OCI-LY1 (cell line): ENCODE measurements at regions not wholly inside any gene's neighbourhood (a gene's known extent, or its start where the extent isn't known, plus 50 kb on each side); places are given as distances from the start of the nearest gene placed in this dataset.

Experiments
- H2AFZ ChIP-seq: fragments of 200-600 bp; sonication (generic), shearing (Covaris generic); 2 replicates; pipeline ENCODE4 v1.6.0; 2014; ENCODE audit warnings: antibody characterized with exemption, mild to moderate bottlenecking, low read length
- H3F3A ChIP-seq: fragments of 200-600 bp; sonication (generic), shearing (Covaris generic); 2 replicates; pipeline ENCODE4 v1.6.0; 2014; ENCODE audit warnings: mild to moderate bottlenecking, antibody characterized with exemption, low read length, moderate library complexity; ENCODE audit not compliant: insufficient read depth
- H3K27ac ChIP-seq: fragments of 200-600 bp; sonication (generic); 2 replicates; pipeline ENCODE4 v1.5.1; 2014; ENCODE audit warnings: low read length, mixed run types, mild to moderate bottlenecking, low read depth; ENCODE audit not compliant: poor library complexity, severe bottlenecking
- H3K27me3 ChIP-seq: fragments of 200-600 bp; sonication (generic); 2 replicates; pipeline ENCODE4 v1.6.0; 2014; ENCODE audit warnings: antibody characterized with exemption, mild to moderate bottlenecking, low read length, moderate library complexity; ENCODE audit not compliant: insufficient read depth
- H3K36me3 ChIP-seq: fragments of 200-600 bp; sonication (generic); 2 replicates; pipeline ENCODE4 v1.6.1; 2014; ENCODE audit warnings: mild to moderate bottlenecking, antibody characterized with exemption, low read length, moderate library complexity, mixed read lengths; ENCODE audit not compliant: insufficient read depth
- H3K4me1 ChIP-seq: fragments of 200-600 bp; sonication (generic); 2 replicates; pipeline ENCODE4 v1.5.1; 2014; ENCODE audit warnings: mild to moderate bottlenecking, low read length, moderate library complexity; ENCODE audit not compliant: insufficient read depth, severe bottlenecking
- H3K4me2 ChIP-seq: fragments of 200-600 bp; sonication (generic), shearing (Covaris generic); 2 replicates; pipeline ENCODE4 v1.6.1; 2014; ENCODE audit warnings: low read length
- H3K4me3 ChIP-seq: fragments of 200-600 bp; sonication (generic); 2 replicates; pipeline ENCODE4 v1.5.1; 2014; ENCODE audit warnings: low read length, low read depth, mild to moderate bottlenecking, mixed read lengths; ENCODE audit not compliant: poor library complexity, severe bottlenecking
- H3K79me2 ChIP-seq: fragments of 200-600 bp; shearing (Covaris generic); 2 replicates; pipeline ENCODE4 v1.6.1; 2016; ENCODE audit warnings: mixed run types, low read length, mixed read lengths; ENCODE audit not compliant: insufficient read depth
- H3K9ac ChIP-seq: fragments of 200-600 bp; sonication (generic), shearing (Covaris generic); 2 replicates; pipeline ENCODE4 v1.6.1; 2014; ENCODE audit warnings: mild to moderate bottlenecking, low read length, mixed read lengths
- H3K9me2 ChIP-seq: fragments of 200-600 bp; sonication (generic), shearing (Covaris generic); 2 replicates; pipeline ENCODE4 v1.6.1; 2014; ENCODE audit warnings: low read depth, mild to moderate bottlenecking, low read length, mixed read lengths
- H3K9me3 ChIP-seq: fragments of 200-600 bp; shearing (Covaris generic); 2 replicates; pipeline ENCODE4 v1.6.1; 2014; ENCODE audit warnings: low read length, mixed read lengths
- H4K20me1 ChIP-seq: fragments of 200-600 bp; sonication (generic), shearing (Covaris generic); 2 replicates; pipeline ENCODE4 v1.6.0; 2016; ENCODE audit warnings: mild to moderate bottlenecking, low read length; ENCODE audit not compliant: insufficient read depth
- EZH2 ChIP-seq: fragments of 200-600 bp; sonication (generic), shearing (Covaris generic); IDR thresholded peaks from 2 replicates; pipeline ENCODE4 v1.8.0; 2017; ENCODE audit warnings: borderline replicate concordance, mixed run types, mild to moderate bottlenecking, antibody characterized with exemption, low read length, moderate library complexity, mixed read lengths
- TF ChIP-seq, protein P1 (sequence below): fragments of 200-600 bp; sonication (generic), shearing (Covaris generic); IDR thresholded peaks from 2 replicates; pipeline ENCODE4 v1.5.1; 2017; ENCODE audit warnings: mild to moderate bottlenecking, antibody characterized with exemption, low read length, moderate library complexity, mixed read lengths

- Histone ChIP-seq H2AFZ (no peak overlapping the region), H3K27ac (no peak overlapping the region), H3F3A (no peaks in the 10 kb centered on the region), H3K79me2 (no peaks in the 10 kb centered on the region), H4K20me1 (no peaks in the 10 kb centered on the region), H3K9me2 (no peaks in the 10 kb centered on the region), H3K36me3 (no peaks in the 10 kb centered on the region), H3K4me3 (no peak overlapping the region), H3K9ac (no peak overlapping the region), H3K9me3 (no peaks in the 10 kb centered on the region), H3K27me3 (no peaks in the 10 kb centered on the region), H3K4me2 (no peak overlapping the region), H3K4me1 (no peaks in the 10 kb centered on the region)
- TF ChIP-seq EZH2, result no peak
- TF ChIP-seq, protein P1, sequence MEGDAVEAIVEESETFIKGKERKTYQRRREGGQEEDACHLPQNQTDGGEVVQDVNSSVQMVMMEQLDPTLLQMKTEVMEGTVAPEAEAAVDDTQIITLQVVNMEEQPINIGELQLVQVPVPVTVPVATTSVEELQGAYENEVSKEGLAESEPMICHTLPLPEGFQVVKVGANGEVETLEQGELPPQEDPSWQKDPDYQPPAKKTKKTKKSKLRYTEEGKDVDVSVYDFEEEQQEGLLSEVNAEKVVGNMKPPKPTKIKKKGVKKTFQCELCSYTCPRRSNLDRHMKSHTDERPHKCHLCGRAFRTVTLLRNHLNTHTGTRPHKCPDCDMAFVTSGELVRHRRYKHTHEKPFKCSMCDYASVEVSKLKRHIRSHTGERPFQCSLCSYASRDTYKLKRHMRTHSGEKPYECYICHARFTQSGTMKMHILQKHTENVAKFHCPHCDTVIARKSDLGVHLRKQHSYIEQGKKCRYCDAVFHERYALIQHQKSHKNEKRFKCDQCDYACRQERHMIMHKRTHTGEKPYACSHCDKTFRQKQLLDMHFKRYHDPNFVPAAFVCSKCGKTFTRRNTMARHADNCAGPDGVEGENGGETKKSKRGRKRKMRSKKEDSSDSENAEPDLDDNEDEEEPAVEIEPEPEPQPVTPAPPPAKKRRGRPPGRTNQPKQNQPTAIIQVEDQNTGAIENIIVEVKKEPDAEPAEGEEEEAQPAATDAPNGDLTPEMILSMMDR, result no peak
Measured at GRCh38 chr14:98156411-98156810, 1115.6 kb downstream of the BCL11B start.

- Histone ChIP-seq H4K20me1 (no peaks in the 10 kb centered on the region), H3K27ac (no peak overlapping the region), H2AFZ (no peak overlapping the region), H3K9me2 (no peaks in the 10 kb centered on the region), H3K79me2 (no peaks in the 10 kb centered on the region), H3K36me3 (no peaks in the 10 kb centered on the region), H3F3A (no peaks in the 10 kb centered on the region), H3K4me3 (no peak overlapping the region), H3K9ac (no peak overlapping the region), H3K4me2 (no peak overlapping the region), H3K27me3 (no peaks in the 10 kb centered on the region), H3K9me3 (no peaks in the 10 kb centered on the region), H3K4me1 (no peaks in the 10 kb centered on the region)
- TF ChIP-seq, protein P1, result no peak
- no peak for TF ChIP-seq EZH2
Measured at GRCh38 chr14:98160901-98161300, 1111.1 kb downstream of the BCL11B start.

- no peak overlapping the region for H3K27ac ChIP-seq
- no peak overlapping the region for H3K4me3 ChIP-seq
- H3K79me2 ChIP-seq, result no peaks in the 10 kb centered on the region
- no peaks in the 10 kb centered on the region for H3K27me3 ChIP-seq
- H3K4me2 ChIP-seq, result no peak overlapping the region
- no peak overlapping the region for H2AFZ ChIP-seq
- H4K20me1 ChIP-seq, result no peaks in the 10 kb centered on the region
- no peaks in the 10 kb centered on the region for H3K4me1 ChIP-seq
- H3F3A ChIP-seq, result no peaks in the 10 kb centered on the region
- H3K9me2 ChIP-seq, result no peaks in the 10 kb centered on the region
- no peaks in the 10 kb centered on the region for H3K36me3 ChIP-seq
- TF ChIP-seq, protein P1, result no peak
- TF ChIP-seq EZH2, result no peak
- H3K9ac ChIP-seq, result no peak overlapping the region
- H3K9me3 ChIP-seq, result no peaks in the 10 kb centered on the region
Measured at GRCh38 chr14:98161356-98161755, 1110.6 kb downstream of the BCL11B start.
